Neural progenitor cell (in vitro differentiated cells): ENCODE measurements at regions not wholly inside any gene's neighbourhood (a gene's known extent, or its start where the extent isn't known, plus 50 kb on each side); places are given as distances from the start of the nearest gene placed in this dataset. TPM values are rescaled to one million over a fixed set of nuclear protein-coding genes. Genes with fewer than 3 reads are reported as not detected.

Experiments
- DNase-seq: peaks from one replicate; pipeline ENCODE4 v3.0.0-alpha.2; 2016; ENCODE audit warnings: low spot score
- H2AFZ ChIP-seq: fragments of 200-600 bp; sonication (generic); replicated peaks from 2 replicates; pipeline ENCODE4 v1.6.1; 2016; ENCODE audit warnings: antibody characterized with exemption
- H3F3A ChIP-seq: fragments of 200-600 bp; sonication (generic); 2 replicates; pipeline ENCODE4 v1.6.1; 2016; ENCODE audit warnings: antibody characterized with exemption, low read depth
- H3K27ac ChIP-seq: fragments of 200-600 bp; sonication (generic); 2 replicates; pipeline ENCODE4 v1.5.1; 2016; ENCODE audit warnings: mild to moderate bottlenecking
- H3K27me3 ChIP-seq: fragments of 200-600 bp; sonication (generic); 2 replicates; pipeline ENCODE4 v1.6.1; 2016; ENCODE audit warnings: mild to moderate bottlenecking, moderate library complexity
- H3K36me3 ChIP-seq: fragments of 200-600 bp; sonication (generic); 2 replicates; pipeline ENCODE4 v1.5.1; 2016
- H3K4me1 ChIP-seq: fragments of 200-600 bp; sonication (generic); 2 replicates; pipeline ENCODE4 v1.6.1; 2016; ENCODE audit warnings: mixed run types
- H3K4me2 ChIP-seq: fragments of 200-600 bp; sonication (generic); 2 replicates; pipeline ENCODE4 v1.6.1; 2016
- H3K4me3 ChIP-seq: fragments of 200-600 bp; sonication (generic); 2 replicates; pipeline ENCODE4 v1.5.1; 2016
- H3K79me2 ChIP-seq: fragments of 200-600 bp; sonication (generic); 2 replicates; pipeline ENCODE4 v1.6.1; 2016; ENCODE audit warnings: low read depth
- H3K9ac ChIP-seq: fragments of 200-600 bp; sonication (generic); 2 replicates; pipeline ENCODE4 v1.6.1; 2016
- H3K9me3 ChIP-seq: fragments of 200-600 bp; sonication (generic); 2 replicates; pipeline ENCODE4 v1.5.1; 2016; ENCODE audit warnings: low read depth
- H4K20me1 ChIP-seq: fragments of 200-600 bp; sonication (generic); 2 replicates; pipeline ENCODE4 v1.6.1; 2016; ENCODE audit warnings: low read depth
- H3K27ac Mint-ChIP-seq: 3 replicates; pipeline ENCODE4 v1.8.0; 2021; ENCODE audit warnings: mixed read lengths
- H3K27me3 Mint-ChIP-seq: 2 replicates; pipeline ENCODE4 v1.8.0; 2022; ENCODE audit warnings: low read depth, mild to moderate bottlenecking, inconsistent platforms, moderate library complexity, mixed read lengths; ENCODE audit not compliant: insufficient read depth
- H3K36me3 Mint-ChIP-seq: 3 replicates; pipeline ENCODE4 v1.8.0; 2021; ENCODE audit warnings: mixed read lengths
- H3K4me1 Mint-ChIP-seq: 3 replicates; pipeline ENCODE4 v1.8.0; 2021; ENCODE audit warnings: mixed read lengths
- H3K4me3 Mint-ChIP-seq: 3 replicates; pipeline ENCODE4 v1.8.0; 2021; ENCODE audit warnings: mild to moderate bottlenecking, moderate library complexity, mixed read lengths
- H3K9me3 Mint-ChIP-seq: 3 replicates; pipeline ENCODE4 v1.8.0; 2020; ENCODE audit warnings: mixed read lengths
- CTCF ChIP-seq: fragments of 200-600 bp; sonication (generic); IDR thresholded peaks from 2 replicates; pipeline ENCODE4 v1.5.1; 2017; ENCODE audit warnings: antibody characterized with exemption, mild to moderate bottlenecking
- EZH2 ChIP-seq: fragments of 200-600 bp; sonication (generic); IDR thresholded peaks from 2 replicates; pipeline ENCODE4 v1.6.1; 2017; ENCODE audit warnings: antibody characterized with exemption, mild to moderate bottlenecking, moderate library complexity
- EZH2phosphoT487 ChIP-seq: fragments of 200-600 bp; sonication (generic); IDR thresholded peaks from 2 replicates; pipeline ENCODE4 v1.6.1; 2017; ENCODE audit warnings: antibody characterized with exemption
- small RNA-seq: library from RNA; depleted of rRNA; stranded (forward); fragments of <200 nt; gene quantifications from one replicate; pipeline ENCODE3, GENCODE V24; 2015

DNA sequence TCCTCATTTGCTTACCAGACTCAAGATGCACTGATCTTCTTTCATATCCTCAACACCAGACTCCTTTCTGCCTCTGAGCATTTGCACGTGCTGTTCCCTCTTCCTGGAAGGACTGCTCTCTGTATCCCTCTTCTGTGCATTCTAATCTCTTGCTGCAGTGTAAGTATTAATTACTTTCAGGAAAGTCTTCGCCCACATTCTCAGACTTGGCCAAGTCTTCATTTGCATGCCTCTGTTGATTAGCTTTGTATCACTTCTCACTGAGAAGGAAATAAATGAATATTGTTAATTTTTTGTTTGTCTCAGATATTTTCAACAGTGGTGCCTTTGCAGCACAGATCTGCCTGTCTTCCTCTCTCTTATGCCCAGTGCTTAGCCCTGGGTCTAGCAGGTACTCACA lies 50.3 kb upstream of the RAB3GAP2 start:
- Histone ChIP-seq H4K20me1 (no peaks in the 10 kb centered on the region), H3K4me1 (no peaks in the 10 kb centered on the region), H3K4me3 (no peak overlapping the region), H3K9me3 (no peaks in the 10 kb centered on the region), H2AFZ (no peak overlapping the region), H3K79me2 (no peaks in the 10 kb centered on the region), H3K27ac (no peak overlapping the region), H3F3A (no peaks in the 10 kb centered on the region), H3K27me3 (no peaks in the 10 kb centered on the region), H3K4me2 (no peak overlapping the region), H3K36me3 (no peaks in the 10 kb centered on the region), H3K9ac (no peak overlapping the region)
- no peaks in the 10 kb centered on the region for H3K9me3 Mint-ChIP-seq
- peaks cover 8% of the 10 kb centered on the region for H3K4me1 Mint-ChIP-seq
- H3K4me3 Mint-ChIP-seq, result no peak overlapping the region
- no peak overlapping the region for H3K27ac Mint-ChIP-seq
- DNase-seq, result no peak
- no peaks in the 10 kb centered on the region for H3K36me3 Mint-ChIP-seq
- peaks cover 2% of the 10 kb centered on the region for H3K27me3 Mint-ChIP-seq
- TF ChIP-seq EZH2 (no peak), CTCF (no peak), EZH2phosphoT487 (no peak)

Small RNAs in the stretch of these regions (small RNA-seq; reads per million reads assigned to genes)
- gene AC096644.2, result not detected
